SIG-M5 treated with dmso at 0.1 percent for 504 hours (cell line): ENCODE measurements at regions not wholly inside any gene's neighbourhood (a gene's known extent, or its start where the extent isn't known, plus 50 kb on each side); places are given as distances from the start of the nearest gene placed in this dataset.
A peak's percentile ranks its signal among the peaks of the same experiment; 100 is the strongest.
"Not testable (repeated sequence)": the region's sequence is repeated elsewhere in the genome, so short reads cannot be mapped to it uniquely, and the experiment has no call there.

Source experiments
- DNase-seq: peaks from one replicate; lab custom pipeline; 2025; ENCODE audit not compliant: unreplicated experiment; lab: John Stamatoyannopoulos, UW

GRCh38 chr2:201568217-201568820, 75.0 kb downstream of the TMEM237 start:
- no peak for DNase-seq

- DNase-seq = no peak
Observed at GRCh38 chr2:201559067-201559710, 84.1 kb downstream of the TMEM237 start.

GRCh38 chr2:201558665-201559064, 84.6 kb downstream of the TMEM237 start:
- peak; percentile 33 for DNase-seq

- DNase-seq = no peak
Observed at GRCh38 chr2:201558232-201558631, 85.1 kb downstream of the TMEM237 start.

- no peak for DNase-seq
Observed at GRCh38 chr2:201551901-201552300, 91.4 kb downstream of the TMEM237 start.

GRCh38 chr2:201546576-201546975, 95.0 kb downstream of the STRADB start:
- DNase-seq = no peak

- DNase-seq = no peak
Observed at GRCh38 chr2:201542291-201542690, 90.8 kb downstream of the STRADB start.

GRCh38 chr2:201539271-201539670, 87.7 kb downstream of the STRADB start:
- DNase-seq = not testable (repeated sequence)

GRCh38 chr2:201538025-201538424, 86.5 kb downstream of the STRADB start:
- DNase-seq = no peak

- no peak for DNase-seq
Observed at GRCh38 chr2:201536754-201537153, 85.2 kb downstream of the STRADB start.

GRCh38 chr2:201536046-201536445, 84.5 kb downstream of the STRADB start:
- no peak for DNase-seq

- no peak for DNase-seq
Observed at GRCh38 chr2:201532686-201533304, 81.3 kb downstream of the STRADB start.
